Hepatocyte (in vitro differentiated cells): ENCODE measurements at regions not wholly inside any gene's neighbourhood (a gene's known extent, or its start where the extent isn't known, plus 50 kb on each side); places are given as distances from the start of the nearest gene placed in this dataset.

ENCODE experiments used
- DNase-seq: peaks from one replicate; pipeline ENCODE4 v3.0.0-alpha.2; 2016; ENCODE audit warnings: low spot score
- H2AFZ ChIP-seq: fragments of 200-600 bp; sonication (generic); 2 replicates; pipeline ENCODE4 v1.6.0; 2016; ENCODE audit warnings: antibody characterized with exemption, mild to moderate bottlenecking
- H3K27ac ChIP-seq: fragments of 200-600 bp; sonication (generic); 2 replicates; pipeline ENCODE4 v1.5.1; 2016; ENCODE audit warnings: mild to moderate bottlenecking
- H3K27me3 ChIP-seq: fragments of 200-600 bp; sonication (generic); 2 replicates; pipeline ENCODE4 v1.6.1; 2016
- H3K36me3 ChIP-seq: fragments of 200-600 bp; sonication (generic); replicated peaks from 2 replicates; pipeline ENCODE4 v1.5.1; 2016; ENCODE audit warnings: low read depth; ENCODE audit not compliant: insufficient read depth
- H3K4me1 ChIP-seq: fragments of 200-600 bp; sonication (generic); 2 replicates; pipeline ENCODE4 v1.5.1; 2016; ENCODE audit warnings: mild to moderate bottlenecking, moderate library complexity; ENCODE audit not compliant: insufficient read depth
- H3K4me2 ChIP-seq: fragments of 200-600 bp; sonication (generic); 2 replicates; pipeline ENCODE4 v1.6.0; 2016
- H3K4me3 ChIP-seq: fragments of 200-600 bp; sonication (generic); 2 replicates; pipeline ENCODE4 v1.5.1; 2016; ENCODE audit warnings: mild to moderate bottlenecking
- H3K79me2 ChIP-seq: fragments of 200-600 bp; sonication (generic); 2 replicates; pipeline ENCODE4 v1.6.0; 2017; ENCODE audit warnings: mild to moderate bottlenecking
- H3K9me2 ChIP-seq: fragments of 200-600 bp; sonication (generic); replicated peaks from 2 replicates; pipeline ENCODE4 v1.6.0; 2017; ENCODE audit warnings: mild to moderate bottlenecking; ENCODE audit not compliant: insufficient read depth
- H3K9me3 ChIP-seq: fragments of 200-600 bp; sonication (generic); 2 replicates; pipeline ENCODE4 v1.5.1; 2016; ENCODE audit warnings: low read depth, mild to moderate bottlenecking
- H4K20me1 ChIP-seq: fragments of 200-600 bp; sonication (generic); 2 replicates; pipeline ENCODE4 v1.6.0; 2016; ENCODE audit warnings: mild to moderate bottlenecking; ENCODE audit not compliant: insufficient read depth, poor library complexity, severe bottlenecking
- CTCF ChIP-seq: fragments of 200-600 bp; sonication (generic); IDR thresholded peaks from 2 replicates; pipeline ENCODE4 v1.5.1; 2016; ENCODE audit warnings: antibody characterized with exemption, mild to moderate bottlenecking; ENCODE audit not compliant: poor library complexity
- EZH2 ChIP-seq: fragments of 200-600 bp; sonication (generic); IDR thresholded peaks from 2 replicates; pipeline ENCODE4 v1.6.1; 2016; ENCODE audit warnings: antibody characterized with exemption, mild to moderate bottlenecking, borderline replicate concordance
- EZH2phosphoT487 ChIP-seq: fragments of 200-600 bp; sonication (generic); IDR thresholded peaks from one replicate; pipeline ENCODE4 v1.6.1; 2018; ENCODE audit warnings: antibody characterized with exemption, mild to moderate bottlenecking, low read depth, moderate library complexity; ENCODE audit not compliant: unreplicated experiment, severe bottlenecking
- WGBS: methylation state at CpG from one replicate; pipeline ENCODE4 v1.1.6; 2016; ENCODE audit warnings: low lambda C conversion rate; ENCODE audit errors: missing lambda C conversion rate; 5-methylcytosine and 5-hydroxymethylcytosine counted together

GRCh38 chrX:113868711-113869110 lies 715.2 kb upstream of the HTR2C start:
- no peak overlapping the region for H3K4me3 ChIP-seq
- H3K36me3 ChIP-seq = no peaks in the 10 kb centered on the region
- no peaks in the 10 kb centered on the region for H3K9me3 ChIP-seq
- no peaks in the 10 kb centered on the region for H3K9me2 ChIP-seq
- 43% methylated on average over 3 of the region's 3 CpGs for WGBS
- H3K4me2 ChIP-seq = peak overlapping the region; percentile 24
- H3K4me1 ChIP-seq = no peaks in the 10 kb centered on the region
- TF ChIP-seq EZH2 = no peak
- TF ChIP-seq EZH2phosphoT487 = no peak
- TF ChIP-seq CTCF = no peak
- no peak for DNase-seq
- no peaks in the 10 kb centered on the region for H4K20me1 ChIP-seq
- H2AFZ ChIP-seq = no peak overlapping the region
- H3K27me3 ChIP-seq = no peaks in the 10 kb centered on the region
- H3K79me2 ChIP-seq = no peaks in the 10 kb centered on the region
- H3K27ac ChIP-seq = peak overlapping the region; percentile 24

DNA sequence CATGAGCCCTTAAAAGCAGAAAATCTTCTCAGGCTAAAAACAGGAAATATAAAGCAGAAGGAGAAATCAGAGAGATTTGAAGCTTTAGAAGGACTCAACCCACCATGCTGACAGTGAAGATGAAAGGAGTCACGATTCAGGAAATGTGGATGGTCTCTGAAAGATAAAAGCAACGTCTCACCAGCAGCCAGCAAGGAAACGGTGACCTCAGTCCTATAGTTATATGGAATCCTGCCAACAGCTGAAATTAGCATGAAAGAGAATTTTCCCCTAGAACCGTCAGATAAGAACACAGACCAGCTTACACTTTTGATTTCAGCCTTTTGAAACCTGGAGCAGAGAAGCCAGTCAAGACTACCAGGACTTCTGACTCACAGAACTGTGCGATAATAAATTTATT lies 715.7 kb upstream of the HTR2C start:
- DNase-seq = peak; percentile 52
- Histone ChIP-seq H3K9me3 (no peaks in the 10 kb centered on the region), H3K4me3 (no peak overlapping the region), H3K4me2 (peak overlapping the region; percentile 24), H2AFZ (no peak overlapping the region), H4K20me1 (no peaks in the 10 kb centered on the region), H3K4me1 (no peaks in the 10 kb centered on the region), H3K36me3 (no peaks in the 10 kb centered on the region), H3K9me2 (no peaks in the 10 kb centered on the region), H3K27me3 (no peaks in the 10 kb centered on the region), H3K27ac (peak overlapping the region; percentile 24), H3K79me2 (no peaks in the 10 kb centered on the region)
- 44% methylated on average over 5 of the region's 5 CpGs for WGBS
- TF ChIP-seq EZH2 (no peak), CTCF (no peak), EZH2phosphoT487 (no peak)

GRCh38 chrX:113849408-113849807 lies 734.5 kb upstream of the HTR2C start:
- H3K4me1 ChIP-seq = no peaks in the 10 kb centered on the region

More at GRCh38 chrX:113849408-113849807, 734.5 kb upstream of the HTR2C start:
- no peaks in the 10 kb centered on the region for H3K27me3 ChIP-seq
- H3K36me3 ChIP-seq = no peaks in the 10 kb centered on the region
- no peak overlapping the region for H3K4me3 ChIP-seq
- no peak overlapping the region for H2AFZ ChIP-seq
- no peak for TF ChIP-seq EZH2
- no peak for TF ChIP-seq EZH2phosphoT487
- TF ChIP-seq CTCF = no peak
- no peak for DNase-seq
- no peaks in the 10 kb centered on the region for H3K9me3 ChIP-seq
- no peaks in the 10 kb centered on the region for H3K79me2 ChIP-seq
- no peaks in the 10 kb centered on the region for H4K20me1 ChIP-seq
- H3K4me2 ChIP-seq = no peak overlapping the region
- no peaks in the 10 kb centered on the region for H3K9me2 ChIP-seq
- H3K27ac ChIP-seq = no peak overlapping the region
